Uterus (tissue), 3 donors: ENCODE measurements at regions not wholly inside any gene's neighbourhood (a gene's known extent, or its start where the extent isn't known, plus 50 kb on each side); places are given as distances from the start of the nearest gene placed in this dataset.

Experiments
- DNase-seq, 2 donors: peaks; one replicate each; pipeline ENCODE4 v3.0.0-alpha.2; 2019 to 2020
- H3K27ac ChIP-seq, 2 donors: fragments of 200-600 bp; sonication (generic); 1 replicate in 1 of 2; 2 replicates in 1 of 2; pipeline ENCODE4 v1.5.1; 2016 to 2018
- H3K27me3 ChIP-seq, 2 donors: fragments of 200-600 bp; sonication (generic); one replicate each; pipeline ENCODE4 v1.5.1; 2018 to 2019; ENCODE audit warnings: control low read depth in 1 of 2
- H3K36me3 ChIP-seq, 2 donors: fragments of 200-600 bp; sonication (generic); one replicate each; pipeline ENCODE4 v1.5.1; 2019; ENCODE audit warnings: control low read depth in 1 of 2
- H3K4me1 ChIP-seq, 2 donors: fragments of 200-600 bp; sonication (generic); one replicate each; pipeline ENCODE4 v1.5.1; 2018 to 2019; ENCODE audit warnings: control low read depth in 1 of 2
- H3K4me3 ChIP-seq, 2 donors: fragments of 200-600 bp; sonication (generic); 1 replicate in 1 of 2; 2 replicates in 1 of 2; pipeline ENCODE4 v1.5.1; 2018 to 2019; ENCODE audit warnings: mild to moderate bottlenecking in 1 of 2
- H3K9me3 ChIP-seq, 2 donors: fragments of 200-600 bp; sonication (generic); one replicate each; pipeline ENCODE4 v1.5.1; 2019; ENCODE audit warnings: control low read depth in 1 of 2
- CTCF ChIP-seq, 4 experiments: fragments of 200-600 bp in 2 of 4; fragments of 450-650 bp in 2 of 4; sonication (generic) in 2 of 4; IDR thresholded peaks; one replicate each; pipeline ENCODE4 v1.5.1; 2016 to 2019; ENCODE audit warnings: antibody characterized with exemption in 4 of 4, mild to moderate bottlenecking in 2 of 4, moderate library complexity in 1 of 4
- POLR2A ChIP-seq, 2 donors: fragments of 450-650 bp; IDR thresholded peaks; one replicate each; pipeline ENCODE4 v1.6.1; 2016; ENCODE audit warnings: antibody characterized with exemption in 2 of 2, mild to moderate bottlenecking in 1 of 2, moderate library complexity in 1 of 2
- intact Hi-C: fragments of 100-400 bp; cut with DNase I; formaldehyde crosslinking; loops from one replicate; pipeline ENCODE4 v1.15.1; 2023; ENCODE audit warnings: low total_unique reads
- donor health status: DM: yes; HTN: yes; CAD: no.

GRCh38 chr6:743320-744096, 50.6 kb upstream of the EXOC2 start:
- Histone ChIP-seq H3K27me3 (no peaks in the 10 kb centered on the region), H3K4me3 (no peak overlapping the region), H3K9me3 (no peaks in the 10 kb centered on the region), H3K27ac (no peak overlapping the region), H3K36me3 (no peaks in the 10 kb centered on the region), H3K4me1 (no peaks in the 10 kb centered on the region)
- no peak for DNase-seq
- TF ChIP-seq POLR2A (IDR thresholded peaks at IDR 0.05) = no peak
- no peak for TF ChIP-seq CTCF (IDR thresholded peaks at IDR 0.05)
- intact Hi-C loops = no loop called here
